K562 (cell line): ENCODE measurements at regions not wholly inside any gene's neighbourhood (a gene's known extent, or its start where the extent isn't known, plus 50 kb on each side); places are given as distances from the start of the nearest gene placed in this dataset.

ENCODE experiments used
- CBFA2T3 ChIP-seq: fragments of 450-650 bp; IDR thresholded peaks from 2 replicates; pipeline ENCODE4 v1.6.1; 2017
- CBX5 ChIP-seq: IDR thresholded peaks from 2 replicates; pipeline ENCODE4 v1.6.1; 2014; ENCODE audit warnings: low read depth, borderline replicate concordance
- COPS2 ChIP-seq: fragments of 450-650 bp; conservative IDR thresholded peaks from 2 replicates; pipeline ENCODE4 v1.6.1; 2016; ENCODE audit warnings: mild to moderate bottlenecking, moderate library complexity
- CXXC5 ChIP-seq: fragments of 250-450 bp; sonication (Bioruptor Pico); IDR thresholded peaks from 2 replicates; pipeline ENCODE4 v1.8.0; 2022; ENCODE audit warnings: inconsistent platforms, mild to moderate bottlenecking, moderate library complexity
- GABPA ChIP-seq: fragments of 200-800 bp; sonication (Bioruptor generic); conservative IDR thresholded peaks from 2 replicates; pipeline ENCODE4 v1.6.1; 2016; ENCODE audit warnings: low read depth, missing genetic modification characterization, missing compliant biosample characterization
- HCFC1 ChIP-seq: IDR thresholded peaks from 2 replicates; pipeline ENCODE4 v1.6.1; 2012; ENCODE audit warnings: low read depth, low read length, improper control_type of control experiment
- HMGN3 ChIP-seq: IDR thresholded peaks from 2 replicates; pipeline ENCODE4 v1.6.1; 2011; ENCODE audit warnings: borderline replicate concordance, low read depth, mild to moderate bottlenecking, mixed read lengths, low read length; ENCODE audit not compliant: insufficient read length; ENCODE audit errors: extremely low read depth
- LCOR ChIP-seq: sonication (generic); formaldehyde crosslinking; IDR thresholded peaks from 2 replicates; pipeline ENCODE4 v1.8.0; 2022; ENCODE audit warnings: mild to moderate bottlenecking, missing genetic modification reagents
- MBD2 ChIP-seq: sonication (generic); IDR thresholded peaks from 2 replicates; pipeline ENCODE4 v1.6.1; 2016; ENCODE audit warnings: low read depth, borderline replicate concordance
- NCOR1 ChIP-seq: fragments of 450-650 bp; IDR thresholded peaks from 2 replicates; pipeline ENCODE4 v1.6.1; 2016; ENCODE audit warnings: mild to moderate bottlenecking, moderate library complexity
- POLR2H ChIP-seq: IDR thresholded peaks from 2 replicates; pipeline ENCODE4 v1.6.1; 2016; ENCODE audit warnings: missing genetic modification characterization, low read depth, mild to moderate bottlenecking, control low read depth, missing compliant biosample characterization, moderate library complexity
- SMAD4 ChIP-seq: fragments of 250-450 bp; sonication (Bioruptor Pico); conservative IDR thresholded peaks from 2 replicates; pipeline ENCODE4 v1.8.0; 2021; ENCODE audit warnings: inconsistent platforms, mild to moderate bottlenecking, moderate library complexity
- SMARCA5 ChIP-seq: fragments of 450-650 bp; IDR thresholded peaks from 2 replicates; pipeline ENCODE4 v1.6.1; 2016
- TAL1 ChIP-seq: fragments of 450-650 bp; IDR thresholded peaks from 2 replicates; pipeline ENCODE4 v1.6.1; 2016; ENCODE audit warnings: mild to moderate bottlenecking
- ZNF316 ChIP-seq: fragments of 450-650 bp; IDR thresholded peaks from 2 replicates; pipeline ENCODE4 v1.6.1; 2016
- TF ChIP-seq, protein P1 (sequence below): fragments of 250-450 bp; sonication (Bioruptor Pico); IDR thresholded peaks from 2 replicates; pipeline ENCODE4 v1.4.0; 2020
- TF ChIP-seq, protein P2 (sequence below): sonication (generic); formaldehyde crosslinking; IDR thresholded peaks from 2 replicates; pipeline ENCODE4 v1.8.0; 2022; ENCODE audit warnings: mild to moderate bottlenecking, missing genetic modification reagents
- TF ChIP-seq, protein P3 (sequence below): sonication (generic); formaldehyde crosslinking; IDR thresholded peaks from 2 replicates; pipeline ENCODE4 v1.5.0; 2020; ENCODE audit warnings: missing genetic modification reagents
- TF ChIP-seq, protein P4 (sequence below): fragments of 450-650 bp; formaldehyde crosslinking; IDR thresholded peaks from 2 replicates; pipeline ENCODE4 v1.4.0; 2022; ENCODE audit warnings: mild to moderate bottlenecking, moderate library complexity
- TF ChIP-seq, protein P5 (sequence below), 2 experiments: fragments of 450-650 bp in 1 of 2; sonication (generic) in 1 of 2; formaldehyde crosslinking in 1 of 2; IDR thresholded peaks in 1 of 2; conservative IDR thresholded peaks in 1 of 2; 2 replicates each; pipeline versions ENCODE4 v1.6.1 to v1.8.1; 2016 to 2023; ENCODE audit warnings: mild to moderate bottlenecking in 2 of 2, moderate library complexity in 2 of 2, inconsistent platforms in 1 of 2, missing genetic modification reagents in 1 of 2
- TF ChIP-seq, protein P6 (sequence below): fragments of 250-450 bp; sonication (Bioruptor Pico); IDR thresholded peaks from 2 replicates; pipeline ENCODE4 v1.9.0; 2021; ENCODE audit warnings: mild to moderate bottlenecking, inconsistent platforms

DNA sequence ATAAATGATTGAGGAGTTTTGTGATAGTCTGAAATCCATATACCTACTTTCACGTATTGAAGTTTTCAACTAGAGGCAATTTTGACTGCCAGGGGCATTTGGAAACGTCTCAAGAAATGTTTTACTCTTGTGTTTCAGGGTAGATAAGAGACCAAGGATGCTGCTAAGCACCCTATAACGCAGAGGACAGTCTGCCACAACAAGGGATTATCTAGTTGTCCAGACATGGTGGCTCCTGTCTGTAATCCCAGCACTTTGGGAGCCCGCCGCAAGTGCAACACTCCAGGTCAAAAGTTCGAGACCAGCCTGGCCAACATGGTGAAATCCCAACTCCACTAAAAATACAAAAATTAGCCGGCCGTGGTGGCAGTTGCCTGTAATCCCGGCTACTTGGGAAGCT is 133.7 kb upstream of the CCNG1 start (continued):
- TF ChIP-seq MBD2 (no peak), CBX5 (no peak), GABPA (tag) (no peak), LCOR (CRISPR knock-in tag) (no peak), SMARCA5 (no peak), COPS2 (no peak), POLR2H (tag) (no peak), ZNF316 (no peak), CXXC5 (no peak), SMAD4 (CRISPR knock-in tag) (peak; percentile 58), NCOR1 (peak; percentile 30; the same call in 1 of the 2 replicates), HMGN3 (no peak), HCFC1 (no peak), CBFA2T3 (peak; percentile 52), TAL1 (peak; percentile 39; the same call in 1 of the 2 replicates)
- TF ChIP-seq, protein P1, sequence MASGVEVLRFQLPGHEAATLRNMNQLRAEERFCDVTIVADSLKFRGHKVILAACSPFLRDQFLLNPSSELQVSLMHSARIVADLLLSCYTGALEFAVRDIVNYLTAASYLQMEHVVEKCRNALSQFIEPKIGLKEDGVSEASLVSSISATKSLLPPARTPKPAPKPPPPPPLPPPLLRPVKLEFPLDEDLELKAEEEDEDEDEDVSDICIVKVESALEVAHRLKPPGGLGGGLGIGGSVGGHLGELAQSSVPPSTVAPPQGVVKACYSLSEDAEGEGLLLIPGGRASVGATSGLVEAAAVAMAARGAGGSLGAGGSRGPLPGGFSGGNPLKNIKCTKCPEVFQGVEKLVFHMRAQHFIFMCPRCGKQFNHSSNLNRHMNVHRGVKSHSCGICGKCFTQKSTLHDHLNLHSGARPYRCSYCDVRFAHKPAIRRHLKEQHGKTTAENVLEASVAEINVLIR: no peak
- TF ChIP-seq, protein P2, sequence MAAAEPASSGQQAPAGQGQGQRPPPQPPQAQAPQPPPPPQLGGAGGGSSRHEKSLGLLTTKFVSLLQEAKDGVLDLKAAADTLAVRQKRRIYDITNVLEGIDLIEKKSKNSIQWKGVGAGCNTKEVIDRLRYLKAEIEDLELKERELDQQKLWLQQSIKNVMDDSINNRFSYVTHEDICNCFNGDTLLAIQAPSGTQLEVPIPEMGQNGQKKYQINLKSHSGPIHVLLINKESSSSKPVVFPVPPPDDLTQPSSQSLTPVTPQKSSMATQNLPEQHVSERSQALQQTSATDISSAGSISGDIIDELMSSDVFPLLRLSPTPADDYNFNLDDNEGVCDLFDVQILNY: no peak
- TF ChIP-seq, protein P3, sequence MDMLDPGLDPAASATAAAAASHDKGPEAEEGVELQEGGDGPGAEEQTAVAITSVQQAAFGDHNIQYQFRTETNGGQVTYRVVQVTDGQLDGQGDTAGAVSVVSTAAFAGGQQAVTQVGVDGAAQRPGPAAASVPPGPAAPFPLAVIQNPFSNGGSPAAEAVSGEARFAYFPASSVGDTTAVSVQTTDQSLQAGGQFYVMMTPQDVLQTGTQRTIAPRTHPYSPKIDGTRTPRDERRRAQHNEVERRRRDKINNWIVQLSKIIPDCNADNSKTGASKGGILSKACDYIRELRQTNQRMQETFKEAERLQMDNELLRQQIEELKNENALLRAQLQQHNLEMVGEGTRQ (CRISPR knock-in tag): no peak
- TF ChIP-seq, protein P4, sequence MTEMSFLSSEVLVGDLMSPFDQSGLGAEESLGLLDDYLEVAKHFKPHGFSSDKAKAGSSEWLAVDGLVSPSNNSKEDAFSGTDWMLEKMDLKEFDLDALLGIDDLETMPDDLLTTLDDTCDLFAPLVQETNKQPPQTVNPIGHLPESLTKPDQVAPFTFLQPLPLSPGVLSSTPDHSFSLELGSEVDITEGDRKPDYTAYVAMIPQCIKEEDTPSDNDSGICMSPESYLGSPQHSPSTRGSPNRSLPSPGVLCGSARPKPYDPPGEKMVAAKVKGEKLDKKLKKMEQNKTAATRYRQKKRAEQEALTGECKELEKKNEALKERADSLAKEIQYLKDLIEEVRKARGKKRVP (CRISPR knock-in tag): no peak
- TF ChIP-seq, protein P5, sequence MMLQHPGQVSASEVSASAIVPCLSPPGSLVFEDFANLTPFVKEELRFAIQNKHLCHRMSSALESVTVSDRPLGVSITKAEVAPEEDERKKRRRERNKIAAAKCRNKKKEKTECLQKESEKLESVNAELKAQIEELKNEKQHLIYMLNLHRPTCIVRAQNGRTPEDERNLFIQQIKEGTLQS (IDR thresholded peaks at IDR 0.05): no peak
- TF ChIP-seq, protein P5 (CRISPR knock-in tag; conservative IDR thresholded peaks at IDR 0.05): no peak
- TF ChIP-seq, protein P6, sequence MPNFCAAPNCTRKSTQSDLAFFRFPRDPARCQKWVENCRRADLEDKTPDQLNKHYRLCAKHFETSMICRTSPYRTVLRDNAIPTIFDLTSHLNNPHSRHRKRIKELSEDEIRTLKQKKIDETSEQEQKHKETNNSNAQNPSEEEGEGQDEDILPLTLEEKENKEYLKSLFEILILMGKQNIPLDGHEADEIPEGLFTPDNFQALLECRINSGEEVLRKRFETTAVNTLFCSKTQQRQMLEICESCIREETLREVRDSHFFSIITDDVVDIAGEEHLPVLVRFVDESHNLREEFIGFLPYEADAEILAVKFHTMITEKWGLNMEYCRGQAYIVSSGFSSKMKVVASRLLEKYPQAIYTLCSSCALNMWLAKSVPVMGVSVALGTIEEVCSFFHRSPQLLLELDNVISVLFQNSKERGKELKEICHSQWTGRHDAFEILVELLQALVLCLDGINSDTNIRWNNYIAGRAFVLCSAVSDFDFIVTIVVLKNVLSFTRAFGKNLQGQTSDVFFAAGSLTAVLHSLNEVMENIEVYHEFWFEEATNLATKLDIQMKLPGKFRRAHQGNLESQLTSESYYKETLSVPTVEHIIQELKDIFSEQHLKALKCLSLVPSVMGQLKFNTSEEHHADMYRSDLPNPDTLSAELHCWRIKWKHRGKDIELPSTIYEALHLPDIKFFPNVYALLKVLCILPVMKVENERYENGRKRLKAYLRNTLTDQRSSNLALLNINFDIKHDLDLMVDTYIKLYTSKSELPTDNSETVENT (CRISPR knock-in tag): no peak
